Muscle layer of duodenum (tissue), 2 donors: ENCODE measurements at regions not wholly inside any gene's neighbourhood (a gene's known extent, or its start where the extent isn't known, plus 50 kb on each side); places are given as distances from the start of the nearest gene placed in this dataset.

Experiments used
- H3K27ac ChIP-seq: one replicate; pipeline ENCODE4 v1.7.0; 2013; ENCODE audit warnings: mild to moderate bottlenecking, low read length
- H3K27me3 ChIP-seq: one replicate; pipeline ENCODE4 v1.7.0; 2013; ENCODE audit warnings: low read depth, mild to moderate bottlenecking, control low read depth, low read length
- H3K36me3 ChIP-seq, 2 donors: one replicate each; pipeline ENCODE4 v1.7.0; 2013; ENCODE audit warnings: low read length in 2 of 2, control low read depth in 1 of 2, mild to moderate bottlenecking in 1 of 2; ENCODE audit not compliant: insufficient read depth in 2 of 2, control insufficient read depth in 1 of 2
- H3K4me1 ChIP-seq, 2 donors: one replicate each; pipeline ENCODE4 v1.7.0; 2013; ENCODE audit warnings: low read length in 2 of 2, mild to moderate bottlenecking in 2 of 2, control low read depth in 1 of 2, moderate library complexity in 1 of 2; ENCODE audit not compliant: insufficient read depth in 2 of 2, control insufficient read depth in 1 of 2
- H3K4me3 ChIP-seq, 2 donors: one replicate each; pipeline ENCODE4 v1.7.0; 2013; ENCODE audit warnings: low read length in 2 of 2, low read depth in 1 of 2, mild to moderate bottlenecking in 1 of 2
- H3K9me3 ChIP-seq, 2 donors: one replicate each; pipeline ENCODE4 v1.7.0; 2013; ENCODE audit warnings: low read length in 2 of 2, control low read depth in 1 of 2, mild to moderate bottlenecking in 1 of 2; ENCODE audit not compliant: control insufficient read depth in 1 of 2
- donor health status: healthy.

- no peaks in the 10 kb centered on the region for H3K27me3 ChIP-seq
- no peaks in the 10 kb centered on the region for H3K9me3 ChIP-seq
- no peaks in the 10 kb centered on the region for H3K4me1 ChIP-seq
- no peak overlapping the region for H3K27ac ChIP-seq
- no peaks in the 10 kb centered on the region for H3K36me3 ChIP-seq
- H3K4me3 ChIP-seq: no peak overlapping the region
These were observed 529.8 kb upstream of the GOT2 start for GRCh38 chr16:59263955-59264354.

GRCh38 chr16:59260892-59261291 lies 526.8 kb upstream of the GOT2 start:
- Histone ChIP-seq H3K27me3 (no peaks in the 10 kb centered on the region), H3K4me3 (no peak overlapping the region), H3K27ac (no peak overlapping the region), H3K36me3 (no peaks in the 10 kb centered on the region), H3K9me3 (no peaks in the 10 kb centered on the region), H3K4me1 (no peaks in the 10 kb centered on the region)

GRCh38 chr16:59259950-59260319 lies 525.8 kb upstream of the GOT2 start:
- no peak overlapping the region for H3K4me3 ChIP-seq
- no peaks in the 10 kb centered on the region for H3K27me3 ChIP-seq
- no peak overlapping the region for H3K27ac ChIP-seq
- no peaks in the 10 kb centered on the region for H3K9me3 ChIP-seq
- no peaks in the 10 kb centered on the region for H3K4me1 ChIP-seq
- H3K36me3 ChIP-seq: no peaks in the 10 kb centered on the region

GRCh38 chr16:59259074-59259949 lies 525.2 kb upstream of the GOT2 start:
- Histone ChIP-seq H3K4me3 (no peak overlapping the region), H3K4me1 (no peaks in the 10 kb centered on the region), H3K27me3 (no peaks in the 10 kb centered on the region), H3K27ac (no peak overlapping the region), H3K36me3 (no peaks in the 10 kb centered on the region), H3K9me3 (no peaks in the 10 kb centered on the region)

GRCh38 chr16:59252317-59252716 lies 518.2 kb upstream of the GOT2 start:
- H3K36me3 ChIP-seq: no peaks in the 10 kb centered on the region
- no peaks in the 10 kb centered on the region for H3K9me3 ChIP-seq
- no peak overlapping the region for H3K27ac ChIP-seq
- no peaks in the 10 kb centered on the region for H3K4me1 ChIP-seq
- H3K27me3 ChIP-seq: no peaks in the 10 kb centered on the region
- H3K4me3 ChIP-seq: no peak overlapping the region

- Histone ChIP-seq H3K4me1 (no peaks in the 10 kb centered on the region), H3K9me3 (no peaks in the 10 kb centered on the region), H3K4me3 (no peak overlapping the region), H3K27ac (no peak overlapping the region), H3K36me3 (no peaks in the 10 kb centered on the region), H3K27me3 (no peaks in the 10 kb centered on the region)
These were observed 514.9 kb upstream of the GOT2 start for GRCh38 chr16:59249011-59249410.

GRCh38 chr16:59242556-59242955 lies 508.4 kb upstream of the GOT2 start:
- no peak overlapping the region for H3K27ac ChIP-seq
- H3K4me3 ChIP-seq: no peak overlapping the region
- no peaks in the 10 kb centered on the region for H3K4me1 ChIP-seq
- H3K36me3 ChIP-seq: no peaks in the 10 kb centered on the region
- H3K27me3 ChIP-seq: no peaks in the 10 kb centered on the region
- H3K9me3 ChIP-seq: no peaks in the 10 kb centered on the region

GRCh38 chr16:59238246-59238645 lies 504.1 kb upstream of the GOT2 start:
- H3K4me3 ChIP-seq: no peak overlapping the region
- no peak overlapping the region for H3K27ac ChIP-seq
- no peaks in the 10 kb centered on the region for H3K27me3 ChIP-seq
- no peaks in the 10 kb centered on the region for H3K36me3 ChIP-seq
- H3K9me3 ChIP-seq: no peaks in the 10 kb centered on the region
- no peaks in the 10 kb centered on the region for H3K4me1 ChIP-seq

- Histone ChIP-seq H3K27ac (no peak overlapping the region), H3K9me3 (no peaks in the 10 kb centered on the region), H3K36me3 (no peaks in the 10 kb centered on the region), H3K27me3 (no peaks in the 10 kb centered on the region), H3K4me1 (no peaks in the 10 kb centered on the region), H3K4me3 (no peak overlapping the region)
These were observed 502.8 kb upstream of the GOT2 start for GRCh38 chr16:59236804-59237458.

- H3K9me3 ChIP-seq: no peaks in the 10 kb centered on the region
- H3K36me3 ChIP-seq: no peaks in the 10 kb centered on the region
- H3K27ac ChIP-seq: no peak overlapping the region
- no peak overlapping the region for H3K4me3 ChIP-seq
- H3K4me1 ChIP-seq: no peaks in the 10 kb centered on the region
- no peaks in the 10 kb centered on the region for H3K27me3 ChIP-seq
These were observed 490.3 kb upstream of the GOT2 start for GRCh38 chr16:59224401-59224800.

GRCh38 chr16:59220011-59220410 lies 485.9 kb upstream of the GOT2 start:
- Histone ChIP-seq H3K4me1 (no peaks in the 10 kb centered on the region), H3K27ac (no peak overlapping the region), H3K4me3 (no peak overlapping the region), H3K27me3 (no peaks in the 10 kb centered on the region), H3K9me3 (no peaks in the 10 kb centered on the region), H3K36me3 (no peaks in the 10 kb centered on the region)
